Neural cell (in vitro differentiated cells): ENCODE measurements at regions not wholly inside any gene's neighbourhood (a gene's known extent, or its start where the extent isn't known, plus 50 kb on each side); places are given as distances from the start of the nearest gene placed in this dataset.

ENCODE experiments used
- H2AFZ ChIP-seq: fragments of 200-600, 300-800 bp; sonication (generic), shearing (Covaris generic); 2 replicates; pipeline ENCODE4 v1.6.0; 2014; ENCODE audit warnings: low read depth, mild to moderate bottlenecking, antibody characterized with exemption, low read length, moderate library complexity
- H3F3A ChIP-seq: fragments of 200-600 bp; shearing (Covaris generic); 2 replicates; pipeline ENCODE4 v1.6.1; 2016; ENCODE audit warnings: mild to moderate bottlenecking, moderate library complexity, mixed read lengths, antibody characterized with exemption, low read length; ENCODE audit not compliant: insufficient read depth, poor library complexity, severe bottlenecking
- H3K27ac ChIP-seq: fragments of 200-600, 300-800 bp; sonication (generic), shearing (Covaris generic); 2 replicates; pipeline ENCODE4 v1.5.1; 2014; ENCODE audit warnings: mild to moderate bottlenecking, low read length, moderate library complexity
- H3K27me3 ChIP-seq: fragments of 300-800, 200-600 bp; sonication (generic), shearing (Covaris generic); 2 replicates; pipeline ENCODE4 v1.6.0; 2014; ENCODE audit warnings: mild to moderate bottlenecking, low read depth, low read length, moderate library complexity; ENCODE audit not compliant: insufficient read depth
- H3K36me3 ChIP-seq: fragments of 300-800, 200-600 bp; sonication (generic), shearing (Covaris generic); 2 replicates; pipeline ENCODE4 v1.5.1; 2014; ENCODE audit warnings: mild to moderate bottlenecking, antibody characterized with exemption, low read length, moderate library complexity; ENCODE audit not compliant: insufficient read depth
- H3K4me2 ChIP-seq: fragments of 300-800, 200-600 bp; sonication (generic), shearing (Covaris generic); 2 replicates; pipeline ENCODE4 v1.6.0; 2014; ENCODE audit warnings: mild to moderate bottlenecking, low read length
- H3K4me3 ChIP-seq: fragments of 300-800, 200-600 bp; sonication (generic), shearing (Covaris generic); 2 replicates; pipeline ENCODE4 v1.5.1; 2014; ENCODE audit warnings: mild to moderate bottlenecking, low read length, moderate library complexity
- H3K79me2 ChIP-seq: fragments of 200-600 bp; shearing (Covaris generic); replicated peaks from 2 replicates; pipeline ENCODE4 v1.6.0; 2014; ENCODE audit warnings: mild to moderate bottlenecking, low read length, moderate library complexity; ENCODE audit not compliant: insufficient read depth
- H3K9ac ChIP-seq: fragments of 300-800, 200-600 bp; sonication (generic), shearing (Covaris generic); 2 replicates; pipeline ENCODE4 v1.6.1; 2016; ENCODE audit warnings: mild to moderate bottlenecking, low read length, mixed read lengths
- H3K9me2 ChIP-seq: fragments of 200-600 bp; shearing (Covaris generic); 2 replicates; pipeline ENCODE4 v1.6.1; 2016; ENCODE audit warnings: mild to moderate bottlenecking, low read length, mixed read lengths; ENCODE audit not compliant: insufficient read depth
- H3K9me3 ChIP-seq: fragments of 200-600, 300-800 bp; sonication (generic), shearing (Covaris generic); 2 replicates; pipeline ENCODE4 v1.6.1; 2016; ENCODE audit warnings: mild to moderate bottlenecking, mixed run types, low read length, moderate library complexity, mixed read lengths
- H4K20me1 ChIP-seq: fragments of 200-600 bp; shearing (Covaris generic); 2 replicates; pipeline ENCODE4 v1.6.1; 2016; ENCODE audit warnings: mild to moderate bottlenecking, mixed run types; ENCODE audit not compliant: insufficient read depth
- CTCF ChIP-seq: fragments of 450-650 bp; IDR thresholded peaks from 2 replicates; pipeline ENCODE4 v1.5.1; 2014; ENCODE audit warnings: antibody characterized with exemption, mild to moderate bottlenecking, moderate library complexity; ENCODE audit not compliant: poor library complexity, severe bottlenecking
- EP300 ChIP-seq: fragments of 450-650 bp; conservative IDR thresholded peaks from 2 replicates; pipeline ENCODE4 v1.6.1; 2014; ENCODE audit warnings: antibody characterized with exemption, mild to moderate bottlenecking, moderate library complexity; ENCODE audit not compliant: poor library complexity, severe bottlenecking
- EZH2 ChIP-seq: fragments of 200-600, 300-800 bp; shearing (Covaris generic), sonication (generic); IDR thresholded peaks from 2 replicates; pipeline ENCODE4 v1.6.1; 2014; ENCODE audit warnings: antibody characterized with exemption, low read length, borderline replicate concordance, mild to moderate bottlenecking; ENCODE audit not compliant: insufficient read depth, poor library complexity, severe bottlenecking
- MXI1 ChIP-seq: fragments of 450-650 bp; conservative IDR thresholded peaks from 2 replicates; pipeline ENCODE4 v1.6.1; 2014; ENCODE audit warnings: antibody characterized with exemption, mild to moderate bottlenecking; ENCODE audit not compliant: poor library complexity, severe bottlenecking
- POLR2AphosphoS5 ChIP-seq: IDR thresholded peaks from 2 replicates; pipeline ENCODE4 v1.6.1; 2012
- RAD21 ChIP-seq: fragments of 450-650 bp; conservative IDR thresholded peaks from 2 replicates; pipeline ENCODE4 v1.6.1; 2014; ENCODE audit warnings: antibody characterized with exemption, mild to moderate bottlenecking, moderate library complexity
- REST ChIP-seq: IDR thresholded peaks from 2 replicates; pipeline ENCODE4 v1.6.1; 2012; ENCODE audit warnings: borderline replicate concordance
- SMC3 ChIP-seq: fragments of 450-650 bp; conservative IDR thresholded peaks from 2 replicates; pipeline ENCODE4 v1.6.1; 2014; ENCODE audit warnings: antibody characterized with exemption, mild to moderate bottlenecking, moderate library complexity; ENCODE audit not compliant: poor library complexity
- TAF1 ChIP-seq: IDR thresholded peaks from 2 replicates; pipeline ENCODE4 v1.6.1; 2012; ENCODE audit warnings: low read depth

- no peaks in the 10 kb centered on the region for H4K20me1 ChIP-seq
- TF ChIP-seq POLR2AphosphoS5: no peak
- no peak for TF ChIP-seq EP300
- no peak for TF ChIP-seq MXI1
- TF ChIP-seq EZH2: no peak
- no peak for TF ChIP-seq REST
- no peak for TF ChIP-seq SMC3
- TF ChIP-seq TAF1: no peak
- no peak for TF ChIP-seq CTCF
- no peak for TF ChIP-seq RAD21
- H3K36me3 ChIP-seq: no peaks in the 10 kb centered on the region
- no peak overlapping the region for H3K4me3 ChIP-seq
- no peaks in the 10 kb centered on the region for H3K27me3 ChIP-seq
- H3K9me3 ChIP-seq: no peaks in the 10 kb centered on the region
- H2AFZ ChIP-seq: no peak overlapping the region
- H3K79me2 ChIP-seq: no peaks in the 10 kb centered on the region
- H3F3A ChIP-seq: no peaks in the 10 kb centered on the region
- H3K4me2 ChIP-seq: no peak overlapping the region
- no peak overlapping the region for H3K9ac ChIP-seq
- H3K9me2 ChIP-seq: no peaks in the 10 kb centered on the region
- H3K27ac ChIP-seq: no peak overlapping the region
Observed at GRCh38 chr17:43327421-43327820, 71.4 kb upstream of the ARL4D start.

GRCh38 chr17:43326490-43327275, 72.1 kb upstream of the ARL4D start:
- no peak overlapping the region for H3K9ac ChIP-seq
- no peak overlapping the region for H3K4me2 ChIP-seq
- H3K27ac ChIP-seq: no peak overlapping the region
- H4K20me1 ChIP-seq: no peaks in the 10 kb centered on the region
- no peak overlapping the region for H3K4me3 ChIP-seq
- H3K36me3 ChIP-seq: no peaks in the 10 kb centered on the region
- H2AFZ ChIP-seq: no peak overlapping the region
- no peaks in the 10 kb centered on the region for H3F3A ChIP-seq
- H3K27me3 ChIP-seq: no peaks in the 10 kb centered on the region
- no peaks in the 10 kb centered on the region for H3K79me2 ChIP-seq
- H3K9me3 ChIP-seq: no peaks in the 10 kb centered on the region
- no peaks in the 10 kb centered on the region for H3K9me2 ChIP-seq
- TF ChIP-seq MXI1: no peak
- TF ChIP-seq TAF1: no peak
- no peak for TF ChIP-seq REST
- TF ChIP-seq SMC3: no peak
- no peak for TF ChIP-seq EP300
- no peak for TF ChIP-seq RAD21
- no peak for TF ChIP-seq CTCF
- no peak for TF ChIP-seq POLR2AphosphoS5
- no peak for TF ChIP-seq EZH2
